ENCODE measurements at regions not wholly inside any gene's neighbourhood (a gene's known extent, or its start where the extent isn't known, plus 50 kb on each side); places are given as distances from the start of the nearest gene placed in this dataset.

- TF ChIP-seq POLR2A (IDR thresholded peaks at IDR 0.05; ENCODE audit: low read depth, low read length) (no peak), MYC (IDR thresholded peaks at IDR 0.05; ENCODE audit: low read depth, low read length) (no peak), CTCF (IDR thresholded peaks at IDR 0.05; ENCODE audit: extremely low read depth in 1 of 2, insufficient read depth in 1 of 2, low read depth in 1 of 2, low read length in 2 of 2) (no peak), POLR2AphosphoS5 (IDR thresholded peaks at IDR 0.05; ENCODE audit: insufficient read depth, low read depth, low read length) (no peak), EZH2 (IDR thresholded peaks at IDR 0.05; ENCODE audit: borderline replicate concordance, low read depth, low read length, severe bottlenecking) (no peak)
These were observed 502.8 kb upstream of the SLITRK5 start for GRCh38 chr13:87168390-87168789.
